ENCODE measurements at regions not wholly inside any gene's neighbourhood (a gene's known extent, or its start where the extent isn't known, plus 50 kb on each side); places are given as distances from the start of the nearest gene placed in this dataset.

DNA sequence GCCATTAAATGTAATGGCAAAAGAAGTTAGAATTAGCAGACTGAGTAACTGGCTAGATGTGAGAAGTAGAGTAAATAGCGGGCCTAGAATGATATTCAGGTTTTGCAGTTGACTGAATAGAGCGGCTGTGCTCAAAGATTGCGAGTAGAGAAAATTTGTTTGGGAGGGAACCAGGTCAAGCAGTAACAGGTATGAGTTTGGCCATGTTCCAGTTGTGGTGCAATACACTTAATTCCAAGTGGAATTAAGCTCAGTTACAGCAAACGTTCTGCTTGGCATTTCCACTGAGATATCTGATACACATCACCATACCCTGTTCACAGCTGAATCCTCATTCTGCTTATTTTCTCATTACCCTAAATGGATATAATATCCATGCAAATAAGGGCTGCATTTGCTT is 1382.9 kb downstream of the MRPL39 start:
- TF ChIP-seq POLR2AphosphoS5 (IDR thresholded peaks at IDR 0.05; ENCODE audit: low read depth, low read length) (no peak), POLR2A (IDR thresholded peaks at IDR 0.05; ENCODE audit: low read depth, low read length) (no peak), TAF1 (IDR thresholded peaks at IDR 0.05; ENCODE audit: low read depth, low read length) (no peak)
